ENCODE measurements at regions not wholly inside any gene's neighbourhood (a gene's known extent, or its start where the extent isn't known, plus 50 kb on each side); places are given as distances from the start of the nearest gene placed in this dataset.

DNA sequence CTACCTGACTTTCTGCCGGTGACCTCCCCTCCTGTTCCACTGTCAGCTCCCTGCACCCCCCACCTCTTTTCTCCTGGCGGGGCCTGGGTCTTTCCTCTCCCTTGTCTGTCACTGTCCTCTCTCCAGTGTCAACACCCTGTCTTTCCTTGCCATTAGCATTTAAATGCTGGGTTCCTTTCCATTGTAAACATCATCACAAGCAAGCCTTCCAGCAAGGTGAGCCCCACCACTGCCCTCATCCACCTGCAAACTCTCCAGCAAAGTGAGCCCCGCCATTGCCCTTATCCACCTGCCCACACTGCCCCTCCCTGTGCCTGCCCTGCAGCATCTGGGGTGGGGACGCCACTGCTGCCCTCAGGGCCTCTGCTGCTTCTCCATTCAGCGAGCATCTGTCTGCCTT, 195.0 kb downstream of the ENGASE start:
- peak; percentile 32 for DNase-seq

DNA sequence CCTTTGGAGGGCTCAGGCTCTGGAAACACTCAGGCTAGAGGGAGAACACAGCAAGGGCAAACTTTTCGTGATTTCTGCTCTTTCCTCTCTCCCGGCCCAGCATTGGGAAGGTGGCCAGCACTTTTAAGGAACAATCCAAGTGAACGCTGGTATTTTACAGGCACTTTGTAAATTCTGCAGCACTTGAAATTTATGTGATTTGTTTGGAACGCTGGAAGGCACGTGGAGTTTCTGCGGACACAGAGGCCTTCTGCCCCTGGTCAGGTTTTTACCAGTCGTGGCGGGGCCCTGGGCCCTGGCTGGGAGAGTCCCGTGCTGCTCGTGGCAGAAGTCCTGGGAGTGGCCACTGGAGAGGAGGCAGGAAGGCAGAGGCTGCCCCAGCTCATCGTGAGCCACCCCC, 188.6 kb downstream of the ENGASE start:
- no peak for DNase-seq

DNA sequence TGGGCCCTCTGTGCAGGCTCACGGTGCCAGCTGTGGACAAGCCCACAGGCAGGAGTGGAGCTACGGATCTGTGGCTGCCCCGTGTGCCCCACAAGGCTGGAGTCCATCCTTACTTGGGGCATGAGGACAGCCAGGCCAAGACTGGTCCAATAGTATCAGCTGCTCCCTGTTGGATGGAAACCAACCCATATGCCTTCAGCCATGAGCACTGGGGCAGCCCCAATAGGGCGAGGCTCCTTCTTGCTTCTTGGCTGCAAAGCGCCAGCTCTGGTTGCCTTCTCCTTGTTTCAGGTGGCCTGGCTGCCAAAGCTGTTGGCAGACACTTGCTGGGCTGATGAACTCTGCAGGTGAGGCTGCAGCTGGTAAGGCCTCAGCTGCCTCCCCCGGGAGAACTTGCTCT, 188.0 kb downstream of the ENGASE start:
- DNase-seq: no peak

DNA sequence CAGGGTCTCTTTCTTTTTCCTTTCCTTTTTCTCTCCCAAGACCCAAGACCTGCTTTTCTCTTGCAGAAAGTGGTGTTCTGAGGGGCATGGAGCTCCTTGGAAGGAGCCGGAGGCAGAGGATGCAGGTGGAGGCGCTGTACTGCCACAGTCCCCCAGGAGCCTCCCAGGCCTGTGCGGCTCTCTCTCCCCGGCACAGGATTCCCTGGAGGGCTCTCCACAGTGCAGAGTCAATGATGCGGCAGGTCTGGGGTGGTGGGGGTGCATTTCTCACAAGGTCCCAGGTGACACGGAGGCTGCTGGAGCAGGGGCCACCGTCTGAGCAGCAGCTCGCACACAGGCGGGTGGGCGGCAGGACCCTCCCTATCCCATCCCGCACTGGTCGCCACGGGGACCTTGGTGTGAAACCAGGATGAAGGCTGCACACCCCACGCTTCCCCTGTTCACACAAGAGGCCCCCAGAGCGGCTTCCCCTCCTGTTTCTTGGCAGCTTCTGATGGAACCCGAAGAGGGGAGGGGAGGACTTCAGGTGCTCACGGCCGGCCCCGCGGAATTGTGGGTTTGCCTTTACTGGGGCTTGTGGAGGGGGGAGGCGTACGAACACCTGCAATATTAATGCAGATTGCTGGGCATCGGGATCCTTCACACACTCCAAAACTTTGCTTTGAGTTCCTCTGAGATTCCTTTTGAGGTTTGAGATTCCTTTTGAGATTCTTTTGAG, 186.9 kb downstream of the ENGASE start:
- no peak for DNase-seq

DNA sequence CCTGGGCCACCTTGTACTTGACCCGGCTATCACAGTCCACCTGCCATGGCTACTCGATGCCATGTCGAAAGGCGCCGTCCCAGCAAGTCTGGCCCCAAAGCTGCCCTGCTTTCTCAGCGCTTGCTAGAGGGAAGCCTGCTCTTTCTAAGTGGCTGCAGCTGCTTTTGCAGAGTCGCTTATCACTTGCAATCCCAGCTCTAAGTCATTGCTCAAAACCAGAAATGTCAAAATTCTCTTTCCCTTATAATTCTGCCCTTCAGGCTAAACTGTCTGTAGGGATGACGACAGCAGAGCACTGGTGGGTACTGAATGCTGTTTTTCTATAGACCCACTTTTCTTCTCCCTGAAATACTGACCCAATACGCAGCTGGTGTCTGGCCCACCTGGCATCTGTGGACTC, 184.2 kb downstream of the ENGASE start:
- no peak for DNase-seq

DNA sequence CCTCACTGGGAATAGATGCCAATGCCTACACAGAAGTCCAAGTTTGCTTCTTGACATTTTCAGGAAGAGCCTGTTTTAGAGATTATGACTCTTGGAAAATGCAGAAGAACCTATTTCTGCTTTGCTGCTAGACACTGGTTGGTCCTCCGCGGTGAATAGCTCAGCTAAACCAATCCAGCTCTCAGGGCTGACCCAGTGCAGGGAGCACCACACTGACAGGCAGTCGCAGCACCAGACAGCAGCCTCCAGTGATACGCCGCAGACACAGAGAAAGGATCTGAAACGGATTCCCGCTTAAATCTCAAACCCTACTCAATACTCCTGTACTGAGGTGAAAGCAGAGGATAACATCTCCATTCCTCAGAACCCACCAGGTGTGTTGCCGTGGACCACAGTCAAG, 183.4 kb downstream of the ENGASE start:
- no peak for DNase-seq

DNA sequence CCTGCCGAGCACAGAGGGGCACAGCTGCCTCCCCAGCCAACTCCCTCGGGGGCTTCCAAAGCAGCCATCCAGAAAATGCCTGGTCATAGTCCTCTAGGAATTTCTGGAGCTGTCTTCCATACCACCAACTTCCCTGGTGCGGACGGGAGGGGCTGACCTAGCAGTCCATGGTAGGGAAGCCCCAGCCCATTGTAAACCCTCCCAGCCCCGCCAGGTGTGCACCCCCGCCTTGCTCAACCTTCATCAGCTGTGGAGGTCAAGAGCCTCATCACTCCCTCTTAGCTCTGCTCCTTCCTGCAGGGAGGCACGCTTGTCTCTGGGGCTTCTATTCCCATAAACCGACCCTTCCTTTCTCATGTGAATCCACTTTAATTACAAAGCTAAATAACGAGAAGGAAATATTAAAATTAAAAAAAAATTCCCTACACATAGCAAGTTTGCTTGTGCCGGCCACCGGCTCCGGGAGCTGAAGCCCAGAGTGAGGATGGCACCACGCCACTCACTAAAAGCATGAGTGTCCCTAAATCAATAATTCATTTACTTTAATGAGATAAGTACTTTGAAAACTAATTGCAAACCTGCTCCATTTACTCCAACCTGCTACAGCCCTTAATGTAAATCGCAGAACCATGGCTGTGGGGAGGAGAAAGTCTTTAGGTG, 181.4 kb downstream of the ENGASE start:
- peak; percentile 42 for DNase-seq

DNA sequence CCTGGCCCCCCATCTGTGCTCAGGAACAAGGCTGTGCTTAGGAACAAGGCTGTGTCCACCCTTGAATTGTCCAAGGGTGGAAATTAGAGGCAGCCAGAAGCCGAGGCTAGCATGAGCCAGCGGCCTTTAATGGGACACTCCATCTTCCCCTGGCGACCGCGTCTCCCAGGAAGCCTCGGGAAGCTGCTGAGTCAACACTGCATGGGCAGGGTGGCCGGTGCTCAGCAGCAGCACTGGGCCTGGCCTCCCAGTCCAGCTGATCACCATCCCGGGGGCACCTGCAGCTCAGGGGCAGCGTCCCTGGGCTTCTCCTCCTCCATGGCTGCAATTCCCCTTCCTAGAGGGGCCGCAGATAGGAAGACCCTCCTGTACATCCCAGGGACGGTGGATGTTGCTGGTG, 180.8 kb downstream of the ENGASE start:
- DNase-seq: peak; percentile 16

DNA sequence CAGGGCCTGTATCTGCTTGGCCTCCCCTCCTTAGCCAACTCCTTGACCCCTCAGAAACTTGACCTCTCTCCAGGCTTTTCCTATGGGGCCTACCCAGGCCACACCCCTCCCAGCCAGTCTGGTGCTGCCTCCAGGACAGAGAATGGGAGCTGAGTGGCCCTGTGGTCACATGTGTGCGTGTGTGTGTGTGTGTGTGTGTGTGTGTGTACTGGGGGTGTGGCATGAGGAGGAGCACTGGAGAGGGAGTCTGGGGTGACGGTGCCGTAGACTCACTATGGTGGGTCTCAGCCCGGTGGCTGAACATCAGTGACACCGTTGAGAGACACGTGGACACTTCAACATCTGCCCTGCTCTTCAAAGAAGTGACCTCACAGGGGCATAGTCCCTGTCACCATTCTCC, 180.4 kb downstream of the ENGASE start:
- DNase-seq: no peak

DNA sequence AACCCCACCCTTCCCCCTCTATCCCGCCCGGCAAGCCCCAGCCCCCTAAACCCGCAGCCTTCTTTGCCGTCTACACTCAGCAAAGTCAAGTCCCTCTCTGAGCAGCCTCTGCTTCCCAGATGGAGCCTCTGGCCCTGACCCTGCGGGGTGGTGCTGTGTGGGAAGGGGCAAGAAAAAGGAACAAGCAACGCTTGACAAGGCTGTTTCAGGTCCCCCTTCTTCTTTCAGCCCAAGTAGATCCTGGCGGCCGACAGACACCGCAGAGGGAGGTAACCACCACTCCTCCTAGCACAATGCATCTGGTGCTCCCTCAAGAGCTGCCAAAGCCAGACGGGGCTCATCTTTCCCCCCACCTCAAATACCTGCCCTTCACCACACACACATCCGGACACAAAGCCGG, 178.3 kb downstream of the ENGASE start:
- DNase-seq: peak; percentile 58

DNA sequence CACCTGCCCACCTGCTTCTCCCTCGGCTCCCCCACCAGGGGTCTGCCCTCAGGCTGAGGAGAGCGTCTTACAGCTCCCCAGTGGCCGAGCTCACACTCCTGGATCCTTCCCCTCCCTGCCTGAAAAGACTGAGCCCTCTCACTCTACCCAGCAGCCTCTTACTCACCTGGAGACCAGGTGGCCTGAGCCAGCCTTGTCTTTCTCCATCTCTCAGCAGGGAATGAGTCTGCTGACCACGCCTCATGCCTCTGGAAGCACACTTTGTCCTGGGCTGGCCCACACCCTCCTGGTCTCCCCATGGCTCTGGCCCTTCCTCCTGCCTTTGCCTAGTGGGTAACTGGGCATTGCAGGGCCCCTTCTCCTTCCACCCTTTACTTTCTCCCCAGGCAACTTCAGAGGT, 177.2 kb downstream of the ENGASE start:
- peak; percentile 37 for DNase-seq

DNA sequence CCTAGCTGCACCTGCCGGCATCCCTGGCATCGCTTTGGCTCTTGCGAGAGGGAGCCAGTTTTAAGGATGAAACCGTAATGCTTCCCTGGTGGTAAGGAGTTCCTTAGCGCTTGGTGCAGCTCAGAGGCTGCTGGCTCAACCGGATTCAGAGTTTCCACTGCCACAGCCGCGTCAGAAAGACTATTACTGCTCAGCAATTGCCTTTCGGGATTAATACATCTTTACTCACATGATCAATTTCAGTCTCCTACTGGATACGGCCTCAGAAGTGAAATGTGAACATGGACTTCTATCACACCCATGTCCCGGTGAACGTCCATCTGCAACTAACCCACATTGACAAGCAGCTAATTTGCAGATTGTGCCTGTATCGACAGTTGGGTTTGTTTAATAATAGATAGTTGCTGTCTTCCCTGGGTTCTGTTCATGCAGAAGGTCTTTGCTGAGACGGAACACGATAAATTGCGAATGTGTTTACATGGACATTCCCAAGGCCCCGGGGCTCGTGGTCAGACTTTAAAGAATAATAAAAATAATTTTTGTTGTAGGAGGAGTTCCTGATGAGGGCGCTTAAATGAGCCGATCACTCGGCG, 175.4 kb downstream of the ENGASE start:
- DNase-seq: no peak

DNA sequence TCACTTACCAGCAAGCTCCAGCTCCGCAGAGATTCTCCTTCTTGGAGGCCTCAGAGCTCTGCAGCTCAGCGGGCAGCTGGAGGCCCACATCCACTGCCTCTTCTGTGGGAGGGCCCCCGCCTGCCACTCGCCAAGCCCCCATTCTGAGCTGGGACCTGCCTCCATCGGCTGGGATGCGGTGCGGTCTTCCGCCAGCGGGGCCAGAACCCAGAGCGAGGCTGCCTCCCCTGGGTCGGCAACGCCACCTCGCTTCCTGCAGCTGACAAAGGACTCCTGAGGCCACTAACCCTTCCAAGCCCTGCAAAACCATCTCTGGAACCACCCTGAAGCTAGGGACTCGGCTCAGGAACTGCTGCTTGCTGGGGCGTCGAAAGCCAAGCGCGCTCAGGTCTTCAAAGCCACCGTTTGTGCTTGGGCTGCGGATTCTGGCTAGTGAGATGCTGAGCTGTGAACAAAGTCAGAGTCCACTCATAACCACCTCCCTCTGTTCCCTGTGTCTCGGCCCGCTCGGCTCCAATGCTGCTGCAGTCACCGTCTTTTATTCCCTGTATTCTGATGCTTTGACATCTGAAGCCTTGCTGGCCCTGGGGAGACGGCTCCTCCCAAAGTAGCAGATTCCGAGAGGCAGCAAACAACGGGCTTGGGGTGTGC, 174.3 kb downstream of the ENGASE start:
- DNase-seq: no peak

DNA sequence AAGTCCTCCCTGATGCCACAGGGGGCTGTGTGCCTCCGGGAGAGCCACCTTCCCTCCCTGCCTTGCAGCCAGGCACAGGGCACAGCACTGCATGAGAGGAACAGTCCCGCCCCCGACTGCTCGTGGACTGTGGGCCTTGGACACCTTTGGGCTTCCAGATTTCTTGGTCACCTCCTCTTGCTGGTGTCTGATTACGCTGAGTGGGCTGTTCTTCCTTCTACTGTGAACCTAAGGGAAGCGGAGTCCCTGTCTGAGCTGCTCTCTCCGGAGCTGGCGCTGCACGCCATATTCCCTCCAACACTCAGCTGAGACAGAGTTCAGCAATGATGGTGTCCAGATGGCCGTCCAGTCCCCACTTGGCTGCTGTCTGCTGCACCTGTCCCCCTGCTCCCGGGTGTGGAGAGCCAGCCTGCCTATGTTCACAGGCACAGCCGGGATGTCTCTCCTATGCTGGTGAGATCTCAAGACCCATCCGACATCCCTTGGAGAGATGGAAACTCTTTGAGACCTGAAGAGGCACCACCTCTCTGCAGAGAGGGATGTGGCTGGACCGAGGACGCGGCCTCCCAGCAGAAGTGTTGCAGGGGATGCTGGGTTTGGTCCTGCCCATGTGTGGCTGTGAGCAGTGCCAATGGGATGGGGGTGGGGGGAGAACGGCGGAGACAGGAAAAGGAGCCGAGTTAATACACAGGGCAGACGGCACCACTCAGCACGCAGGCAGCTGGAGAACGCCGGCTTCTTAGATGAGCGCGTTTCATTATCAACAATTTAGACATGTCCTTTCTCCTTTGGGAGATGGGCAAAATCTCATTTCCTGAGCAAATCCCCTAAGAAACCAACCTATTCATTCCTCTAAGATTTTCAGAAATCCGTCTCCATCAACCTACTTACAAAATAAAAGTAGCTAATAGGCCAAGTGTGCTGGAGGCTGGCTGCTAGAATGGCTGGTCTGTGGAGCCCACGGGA, 171.9 kb downstream of the ENGASE start:
- DNase-seq: no peak

DNA sequence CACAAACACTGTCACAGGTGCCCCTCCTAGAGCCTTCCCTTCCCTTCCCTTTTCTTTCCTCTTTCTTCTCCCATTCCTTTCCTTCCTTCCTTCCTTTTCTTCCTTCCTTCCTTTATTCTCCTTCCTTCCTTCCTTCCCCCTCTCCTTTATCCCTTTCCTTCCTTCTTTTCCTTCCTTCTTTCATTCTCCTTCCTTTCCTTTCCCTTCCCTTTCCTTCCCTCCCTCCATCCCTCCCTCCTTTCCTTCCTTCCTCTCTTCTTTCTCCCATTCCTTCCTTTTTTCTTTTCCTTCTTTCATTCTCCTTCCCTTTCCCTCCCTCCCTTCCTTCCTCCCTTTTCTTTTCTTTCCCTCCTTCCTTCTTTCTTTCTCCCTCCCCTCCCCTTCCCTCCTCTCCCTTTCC, 170.0 kb downstream of the ENGASE start:
- no peak for DNase-seq

DNA sequence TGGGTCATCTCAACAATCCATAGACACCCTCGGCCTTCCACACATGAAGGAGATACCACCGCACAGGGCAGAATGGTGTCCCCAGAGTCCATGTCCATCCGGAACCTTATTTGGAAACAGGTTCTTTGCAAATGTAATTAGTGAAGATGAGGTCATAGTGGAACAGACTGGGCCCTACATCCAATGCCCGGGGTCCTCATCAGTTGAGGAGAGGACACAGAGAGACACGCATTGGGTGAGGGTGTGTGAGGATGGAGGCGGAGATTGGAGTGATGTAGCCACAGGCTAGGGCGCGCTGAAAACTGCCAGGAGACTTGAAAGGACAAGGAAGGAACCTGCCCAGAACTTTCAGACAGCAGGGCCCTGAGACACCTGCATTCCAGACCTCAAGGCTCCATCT, 169.4 kb downstream of the ENGASE start:
- no peak for DNase-seq

DNA sequence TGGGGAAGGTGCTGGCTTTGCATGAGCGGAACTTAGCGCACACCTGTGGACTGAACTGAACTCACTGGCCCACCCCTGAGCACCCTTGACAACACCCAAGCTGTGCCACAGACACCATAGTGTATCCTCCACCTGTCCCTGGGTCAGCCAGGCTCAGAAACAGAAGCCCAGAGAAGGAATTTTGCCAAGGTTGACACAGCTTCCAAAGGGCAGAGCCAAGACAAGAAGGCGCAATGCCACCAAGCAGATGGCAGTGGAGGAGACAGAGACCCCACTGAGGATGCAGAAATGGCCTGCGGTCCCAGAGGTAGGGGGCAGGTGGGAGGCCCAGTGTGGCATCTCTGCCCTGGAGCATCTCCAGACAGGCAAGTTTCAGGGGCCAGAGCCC, 169.0 kb downstream of the ENGASE start:
- DNase-seq: no peak

DNA sequence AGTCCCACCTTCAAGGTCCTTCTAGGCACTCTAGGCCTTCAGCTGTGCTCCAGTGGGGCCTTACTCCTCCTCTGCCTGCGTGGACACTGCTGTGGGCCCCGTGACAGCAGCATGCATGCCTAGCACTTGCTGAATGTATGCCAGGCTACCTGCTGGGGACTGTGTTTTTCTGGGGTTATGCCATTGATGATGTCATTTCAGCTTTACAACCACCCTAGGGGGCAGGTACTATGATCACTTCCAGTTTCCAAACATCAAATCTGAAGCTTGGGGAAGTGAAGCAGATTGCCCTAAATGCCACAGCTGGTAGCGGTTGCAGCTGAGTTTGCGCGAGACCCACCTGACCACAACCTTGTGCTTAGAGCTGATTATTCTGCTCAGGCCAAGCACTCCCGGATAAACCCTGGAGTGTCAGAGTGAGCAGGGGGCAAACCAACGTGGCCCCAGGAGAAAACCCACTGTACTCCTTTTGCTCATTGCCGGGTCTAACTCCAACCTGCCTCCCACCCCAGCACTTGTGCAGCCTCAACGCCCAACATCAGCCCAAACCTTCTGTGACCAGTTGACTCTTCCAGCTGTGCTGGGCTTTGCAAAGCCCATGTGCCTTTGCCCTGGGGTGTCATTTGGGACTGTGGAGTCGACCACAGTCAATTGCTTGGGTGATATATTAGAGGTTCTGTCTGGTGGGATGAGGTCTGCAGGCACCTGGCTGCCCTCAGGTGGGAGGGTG, 168.4 kb downstream of the ENGASE start:
- DNase-seq: peak; percentile 75

DNA sequence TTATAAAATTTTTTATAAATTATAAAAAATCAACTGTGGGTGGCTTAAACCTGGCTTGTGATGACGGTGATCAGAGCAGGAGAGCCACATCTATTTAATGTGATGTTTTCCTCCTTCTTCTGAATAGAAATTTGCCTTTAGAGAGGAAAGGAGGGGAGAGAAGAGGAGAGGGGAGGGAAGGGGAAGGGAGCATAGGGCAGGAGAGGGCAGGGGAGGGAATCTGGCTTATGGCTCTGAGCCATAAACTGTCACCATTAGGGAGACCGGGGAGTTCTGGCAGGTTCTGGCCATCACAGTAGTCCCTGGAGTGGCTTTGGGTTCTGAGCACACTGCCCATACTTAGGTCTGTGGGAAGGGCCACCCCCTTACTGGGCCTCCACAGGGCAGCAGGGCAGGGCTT, 167.8 kb downstream of the ENGASE start:
- no peak for DNase-seq

DNA sequence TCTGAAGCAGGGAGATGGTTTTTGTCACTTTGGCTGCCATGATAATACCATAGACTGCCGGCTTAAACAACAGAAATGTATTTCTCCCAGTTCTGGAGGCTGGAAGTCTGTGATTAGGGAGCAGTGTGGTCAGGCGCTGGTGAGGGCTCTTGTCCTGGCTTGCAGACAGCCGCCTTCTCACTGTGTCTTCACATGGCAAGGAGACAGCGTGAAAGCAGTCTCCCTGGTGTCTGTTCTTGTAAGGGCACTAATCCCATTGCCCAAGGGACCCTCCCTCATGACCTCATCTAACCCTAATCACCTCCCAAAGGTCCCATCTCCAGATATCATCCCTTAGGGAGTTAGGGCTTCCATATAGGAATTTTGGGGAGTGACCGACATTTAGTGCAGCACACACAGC, 167.0 kb downstream of the ENGASE start:
- DNase-seq: no peak

DNA sequence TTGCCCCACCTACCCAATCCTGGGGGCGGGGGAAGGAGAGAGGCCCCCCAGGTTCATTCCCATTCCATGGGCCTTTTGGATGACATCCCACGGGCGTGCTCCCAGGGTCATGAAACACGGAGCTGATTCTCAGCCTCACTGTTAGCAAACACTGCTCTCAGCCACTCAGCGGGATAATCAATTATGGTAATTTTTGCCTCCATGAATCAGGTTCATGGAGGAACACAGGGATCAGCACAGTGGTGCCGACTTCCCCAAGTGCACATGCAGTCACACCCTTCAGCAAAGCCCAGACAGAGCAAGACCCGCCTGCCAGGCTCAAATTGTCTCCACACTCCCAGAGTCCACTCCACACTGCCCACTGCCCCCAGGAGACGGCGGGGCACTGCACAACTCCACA, 164.6 kb downstream of the ENGASE start:
- DNase-seq: peak; percentile 15

DNA sequence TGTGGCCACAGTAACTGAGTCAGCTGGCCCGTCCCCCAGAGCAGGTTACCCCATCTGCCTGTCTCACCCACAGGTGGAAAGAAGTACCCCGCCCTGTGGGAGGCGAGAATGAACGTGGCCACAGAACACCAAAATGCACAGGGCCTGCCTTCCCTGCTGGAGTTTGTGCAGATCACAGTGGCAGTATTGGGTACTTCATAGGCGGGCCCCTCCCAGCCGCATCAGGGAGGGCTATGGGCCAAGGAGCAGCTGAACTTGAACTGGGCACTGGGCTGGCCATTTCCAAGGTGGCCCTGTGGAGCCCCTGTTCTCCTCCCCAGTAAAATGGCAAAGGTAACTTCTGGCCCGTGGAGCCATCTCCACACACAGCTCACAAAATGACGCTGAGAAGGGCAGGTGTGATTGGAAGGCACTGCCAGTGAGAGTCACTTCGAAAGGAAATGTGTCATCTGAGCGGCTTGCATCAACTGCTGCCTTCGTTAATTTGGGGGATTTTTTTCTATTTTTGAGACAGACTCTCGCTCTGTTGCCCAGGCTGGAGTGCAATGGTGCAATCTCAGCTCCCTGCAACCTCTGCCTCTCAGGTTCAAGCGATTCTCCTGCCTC, 162.9 kb downstream of the ENGASE start:
- no peak for DNase-seq
